ENCODE measurements at regions not wholly inside any gene's neighbourhood (a gene's known extent, or its start where the extent isn't known, plus 50 kb on each side); places are given as distances from the start of the nearest gene placed in this dataset.
"Not testable (repeated sequence)": the region's sequence is repeated elsewhere in the genome, so short reads cannot be mapped to it uniquely, and the experiment has no call there.

GRCh38 chr22:48492366-48493320 lies 1335.0 kb downstream of the BRD1 start:
- no peaks in the 10 kb centered on the region for H3K36me3 Mint-ChIP-seq
- H3K4me3 Mint-ChIP-seq: no peak overlapping the region
- no peaks in the 10 kb centered on the region for H3K4me1 Mint-ChIP-seq
- H3K9me3 Mint-ChIP-seq: no peaks in the 10 kb centered on the region
- peaks cover 30% of the 10 kb centered on the region for H3K27me3 Mint-ChIP-seq
- no peak overlapping the region for H3K27ac Mint-ChIP-seq

GRCh38 chr22:48491451-48491941 lies 1336.2 kb downstream of the BRD1 start:
- H3K4me1 Mint-ChIP-seq: no peaks in the 10 kb centered on the region
- no peak overlapping the region for H3K4me3 Mint-ChIP-seq
- no peaks in the 10 kb centered on the region for H3K36me3 Mint-ChIP-seq
- peaks cover 38% of the 10 kb centered on the region for H3K27me3 Mint-ChIP-seq
- H3K27ac Mint-ChIP-seq: no peak overlapping the region
- H3K9me3 Mint-ChIP-seq: no peaks in the 10 kb centered on the region

DNA sequence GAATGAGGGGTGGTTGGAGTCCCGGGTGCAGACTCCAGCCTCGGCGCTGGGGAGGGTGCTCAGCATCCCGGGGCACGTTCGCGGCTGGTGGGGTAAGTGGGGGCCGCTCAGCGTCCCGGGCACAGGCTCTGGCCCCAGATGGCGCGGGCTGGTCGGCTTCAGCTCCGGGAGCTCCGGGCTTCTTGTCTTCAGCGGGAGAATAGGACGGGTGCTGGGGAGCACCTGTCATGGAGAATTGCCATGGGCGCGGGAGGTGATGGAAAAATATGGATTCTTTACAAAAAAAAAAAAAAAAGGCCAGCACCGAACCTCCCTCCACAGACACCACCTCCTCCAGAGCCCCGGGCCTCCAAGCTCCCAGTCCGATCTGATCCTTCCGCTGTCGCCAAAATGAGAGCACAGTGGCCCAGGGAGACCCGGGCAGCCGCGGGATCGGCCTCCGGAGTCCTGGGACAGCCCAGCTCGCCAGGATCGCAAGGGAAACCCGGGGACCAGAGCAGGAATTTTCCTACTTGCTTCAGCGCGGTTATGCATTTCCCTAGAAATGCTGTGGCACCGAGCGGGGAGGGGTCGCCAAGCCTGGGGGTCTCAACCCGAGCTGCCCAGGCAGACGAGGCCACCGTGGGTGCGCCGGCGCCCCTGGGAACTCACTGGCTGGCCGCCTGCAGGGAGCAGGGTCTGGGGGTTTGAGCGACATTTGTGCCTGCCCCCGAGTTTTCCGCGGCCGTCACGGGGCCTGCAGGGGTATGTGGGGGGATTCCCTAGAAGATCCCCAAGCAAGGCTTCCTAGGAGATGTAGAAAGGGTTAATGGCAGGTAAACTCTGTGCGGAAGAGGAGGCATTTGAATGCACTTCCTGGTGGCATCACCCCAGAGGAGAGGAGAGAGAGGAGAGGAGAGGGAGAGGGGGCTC lies 1336.9 kb downstream of the BRD1 start:
- Mint-ChIP-seq H3K27me3 (peaks cover 38% of the 10 kb centered on the region), H3K27ac (no peak overlapping the region), H3K36me3 (no peaks in the 10 kb centered on the region), H3K4me3 (no peak overlapping the region), H3K4me1 (no peaks in the 10 kb centered on the region), H3K9me3 (no peaks in the 10 kb centered on the region)

GRCh38 chr22:48489551-48490499 lies 1337.8 kb downstream of the BRD1 start:
- no peaks in the 10 kb centered on the region for H3K9me3 Mint-ChIP-seq
- no peaks in the 10 kb centered on the region for H3K4me1 Mint-ChIP-seq
- H3K4me3 Mint-ChIP-seq: no peak overlapping the region
- H3K36me3 Mint-ChIP-seq: no peaks in the 10 kb centered on the region
- peak overlapping the region in 1 of 3 donors; percentile 43 for H3K27ac Mint-ChIP-seq
- peaks cover 38% of the 10 kb centered on the region for H3K27me3 Mint-ChIP-seq

GRCh38 chr22:48488611-48489511 lies 1338.8 kb downstream of the BRD1 start:
- Mint-ChIP-seq H3K4me3 (no peak overlapping the region), H3K36me3 (no peaks in the 10 kb centered on the region), H3K9me3 (no peaks in the 10 kb centered on the region), H3K4me1 (no peaks in the 10 kb centered on the region), H3K27ac (no peak overlapping the region), H3K27me3 (peaks cover 36% of the 10 kb centered on the region)

GRCh38 chr22:48488149-48488551 lies 1339.5 kb downstream of the BRD1 start:
- H3K9me3 Mint-ChIP-seq: no peaks in the 10 kb centered on the region
- peaks cover 36% of the 10 kb centered on the region for H3K27me3 Mint-ChIP-seq
- no peaks in the 10 kb centered on the region for H3K4me1 Mint-ChIP-seq
- H3K36me3 Mint-ChIP-seq: no peaks in the 10 kb centered on the region
- H3K4me3 Mint-ChIP-seq: no peak overlapping the region
- no peak overlapping the region for H3K27ac Mint-ChIP-seq

GRCh38 chr22:48486558-48486957 lies 1341.1 kb downstream of the BRD1 start:
- Mint-ChIP-seq H3K4me1 (no peaks in the 10 kb centered on the region), H3K9me3 (peaks cover 0 to 3% (median 0%) of the 10 kb centered on the region in 3 donors), H3K4me3 (no peak overlapping the region), H3K27ac (no peak overlapping the region), H3K27me3 (peaks cover 25% of the 10 kb centered on the region), H3K36me3 (no peaks in the 10 kb centered on the region)

DNA sequence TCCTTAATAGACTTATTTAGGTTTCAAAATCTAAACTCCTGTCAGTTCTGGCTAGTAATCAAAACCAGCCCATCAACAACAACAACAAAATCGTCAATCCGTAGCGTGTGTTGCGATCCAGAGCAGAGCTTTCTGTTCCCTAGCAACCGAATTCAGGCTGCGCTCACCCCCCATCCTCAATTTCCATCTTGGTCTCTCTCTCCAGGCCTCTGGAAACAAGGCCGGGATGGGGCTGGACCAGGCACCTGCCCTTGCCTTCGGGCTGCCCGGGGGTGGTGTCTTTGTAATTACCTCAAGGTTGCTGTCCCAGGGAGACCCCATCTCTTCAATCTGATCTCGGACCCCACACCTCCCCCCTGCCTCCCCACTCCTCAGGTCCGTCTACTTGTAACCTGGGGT lies 1341.5 kb downstream of the BRD1 start:
- Mint-ChIP-seq H3K36me3 (no peaks in the 10 kb centered on the region), H3K27ac (no peak overlapping the region), H3K9me3 (peaks cover 0 to 3% (median 0%) of the 10 kb centered on the region in 3 donors), H3K27me3 (peaks cover 22% of the 10 kb centered on the region), H3K4me3 (no peak overlapping the region), H3K4me1 (no peaks in the 10 kb centered on the region)

- Mint-ChIP-seq H3K36me3 (no peaks in the 10 kb centered on the region), H3K27me3 (peaks cover 16% of the 10 kb centered on the region), H3K4me1 (no peaks in the 10 kb centered on the region), H3K27ac (no peak overlapping the region), H3K4me3 (no peak overlapping the region), H3K9me3 (peaks cover 0 to 3% (median 0%) of the 10 kb centered on the region in 3 donors)
Measured at GRCh38 chr22:48485149-48486133, 1342.2 kb downstream of the BRD1 start.

- peaks cover 16% of the 10 kb centered on the region for H3K27me3 Mint-ChIP-seq
Measured at GRCh38 chr22:48483764-48484528, 1343.7 kb downstream of the BRD1 start.

GRCh38 chr22:48482771-48483170 lies 1344.9 kb downstream of the BRD1 start:
- no peak overlapping the region for H3K27ac Mint-ChIP-seq
- no peak overlapping the region for H3K4me3 Mint-ChIP-seq
- H3K36me3 Mint-ChIP-seq: no peaks in the 10 kb centered on the region
- no peaks in the 10 kb centered on the region for H3K4me1 Mint-ChIP-seq
- H3K9me3 Mint-ChIP-seq: peaks cover 0 to 3% (median 0%) of the 10 kb centered on the region in 3 donors
- H3K27me3 Mint-ChIP-seq: peaks cover 9% of the 10 kb centered on the region

More at GRCh38 chr22:48483764-48484528, 1343.7 kb downstream of the BRD1 start:
- Mint-ChIP-seq H3K9me3 (peaks cover 0 to 3% (median 0%) of the 10 kb centered on the region in 3 donors), H3K4me3 (no peak overlapping the region), H3K4me1 (no peaks in the 10 kb centered on the region), H3K36me3 (no peaks in the 10 kb centered on the region), H3K27ac (no peak overlapping the region)

- not testable (repeated sequence) for H3K9me3 Mint-ChIP-seq, H3K27ac Mint-ChIP-seq, H3K27me3 Mint-ChIP-seq, H3K36me3 Mint-ChIP-seq, H3K4me3 Mint-ChIP-seq, H3K4me1 Mint-ChIP-seq
Measured at GRCh38 chr22:48482198-48482597, 1345.5 kb downstream of the BRD1 start.
